GM21528 (cell line): ENCODE measurements at regions not wholly inside any gene's neighbourhood (a gene's known extent, or its start where the extent isn't known, plus 50 kb on each side); places are given as distances from the start of the nearest gene placed in this dataset.

Experiments used
- ATAC-seq: cut with Tn5 transposase; IDR thresholded peaks from one replicate; pipeline ENCODE4 v1.9.1; 2021; ENCODE audit warnings: mild to moderate bottlenecking, moderate library complexity; ENCODE audit not compliant: unreplicated experiment, low FRiP score

DNA sequence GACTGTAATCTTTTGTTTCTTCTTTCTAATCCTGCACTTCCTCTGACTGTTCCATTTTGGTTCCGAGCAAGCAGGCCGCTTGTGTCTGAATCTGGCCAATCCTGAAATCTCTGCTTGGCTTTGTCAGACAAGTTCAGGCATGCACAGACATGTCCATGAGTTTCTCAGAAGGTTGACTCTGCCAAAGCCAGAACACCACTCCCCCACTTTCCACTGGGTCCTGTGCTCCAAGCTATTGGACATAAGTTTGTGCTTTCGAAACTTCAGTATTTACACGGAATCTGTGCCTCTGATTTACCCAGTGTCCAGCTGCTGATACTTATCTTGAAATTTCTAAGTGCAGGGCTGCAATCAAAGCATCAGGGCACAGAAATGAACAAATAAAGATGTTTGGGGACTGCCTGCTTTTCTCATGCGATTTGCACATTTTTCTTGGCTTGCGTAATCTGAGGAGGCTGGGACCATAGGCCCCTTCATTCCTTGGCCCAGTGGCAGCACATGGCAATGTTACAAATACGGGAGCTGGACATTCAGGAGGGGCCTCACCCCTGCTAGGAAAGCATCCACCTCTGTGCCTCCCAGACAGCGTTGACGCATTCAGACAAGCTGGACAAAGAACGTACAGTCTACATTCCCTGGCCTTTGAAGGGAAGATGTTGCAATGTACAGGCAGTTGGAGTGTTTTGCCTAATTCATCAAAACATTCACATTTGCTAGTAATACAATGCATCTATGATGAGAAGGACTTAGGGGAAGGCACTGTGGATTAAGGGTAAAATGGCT is 209.2 kb upstream of the PAPPA start:
- no peak for ATAC-seq

DNA sequence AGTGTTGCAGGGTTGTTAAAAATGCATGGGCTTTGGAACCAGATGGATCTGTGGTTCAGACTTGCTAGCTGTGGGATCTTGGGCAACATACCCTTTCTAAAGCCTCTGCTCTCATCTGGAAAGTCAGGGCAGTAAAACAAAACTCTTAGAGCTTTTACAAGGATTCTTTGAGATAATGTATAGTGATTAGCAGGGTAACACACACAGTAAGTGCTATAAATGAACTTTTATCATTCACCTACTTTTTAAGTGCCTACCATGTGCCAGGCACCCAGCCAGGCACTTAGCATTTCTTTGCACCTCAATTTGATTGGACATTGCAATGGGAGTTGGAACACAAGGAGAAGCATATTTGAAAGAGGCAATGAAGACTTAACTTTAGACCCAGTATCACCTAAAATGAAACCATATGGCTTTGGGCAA is 208.6 kb upstream of the PAPPA start:
- ATAC-seq, result no peak

DNA sequence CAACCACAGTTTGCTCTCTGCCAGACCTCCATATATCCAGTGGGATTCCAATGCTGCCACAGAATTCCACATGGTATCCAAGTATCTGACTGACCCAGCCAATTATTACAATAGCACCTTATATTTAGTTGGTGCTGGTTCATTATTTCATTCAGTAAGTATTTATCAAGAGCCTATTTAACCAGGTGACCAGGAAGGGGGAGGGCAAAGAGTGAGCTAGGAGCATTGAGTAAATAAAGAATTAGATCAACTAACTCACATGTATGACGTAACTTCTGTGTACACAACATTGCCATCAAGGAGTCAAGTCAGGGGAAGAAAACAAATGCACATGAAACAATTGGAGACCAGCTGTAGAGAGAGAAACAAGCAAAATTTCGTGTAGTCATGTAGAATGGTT is 207.1 kb upstream of the PAPPA start:
- no peak for ATAC-seq

DNA sequence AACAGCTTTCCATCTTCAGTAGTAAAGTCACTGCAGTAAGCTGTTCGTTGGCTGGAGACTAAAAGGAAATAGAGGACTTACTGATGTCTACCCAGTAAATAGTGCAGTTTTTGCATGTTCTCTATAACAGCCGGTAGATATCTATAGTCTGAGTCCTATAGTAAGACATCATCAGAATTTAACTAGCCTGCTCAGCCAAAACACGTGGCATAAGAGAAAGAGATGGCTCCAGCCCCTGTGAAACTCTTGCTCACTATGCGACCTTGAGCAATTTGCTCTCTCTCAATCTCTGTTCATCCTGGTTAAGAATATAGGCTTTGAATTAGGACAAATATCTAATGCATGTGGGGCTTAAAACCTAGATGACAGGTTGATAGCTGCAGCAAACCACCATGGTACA is 201.6 kb upstream of the PAPPA start:
- ATAC-seq, result no peak

DNA sequence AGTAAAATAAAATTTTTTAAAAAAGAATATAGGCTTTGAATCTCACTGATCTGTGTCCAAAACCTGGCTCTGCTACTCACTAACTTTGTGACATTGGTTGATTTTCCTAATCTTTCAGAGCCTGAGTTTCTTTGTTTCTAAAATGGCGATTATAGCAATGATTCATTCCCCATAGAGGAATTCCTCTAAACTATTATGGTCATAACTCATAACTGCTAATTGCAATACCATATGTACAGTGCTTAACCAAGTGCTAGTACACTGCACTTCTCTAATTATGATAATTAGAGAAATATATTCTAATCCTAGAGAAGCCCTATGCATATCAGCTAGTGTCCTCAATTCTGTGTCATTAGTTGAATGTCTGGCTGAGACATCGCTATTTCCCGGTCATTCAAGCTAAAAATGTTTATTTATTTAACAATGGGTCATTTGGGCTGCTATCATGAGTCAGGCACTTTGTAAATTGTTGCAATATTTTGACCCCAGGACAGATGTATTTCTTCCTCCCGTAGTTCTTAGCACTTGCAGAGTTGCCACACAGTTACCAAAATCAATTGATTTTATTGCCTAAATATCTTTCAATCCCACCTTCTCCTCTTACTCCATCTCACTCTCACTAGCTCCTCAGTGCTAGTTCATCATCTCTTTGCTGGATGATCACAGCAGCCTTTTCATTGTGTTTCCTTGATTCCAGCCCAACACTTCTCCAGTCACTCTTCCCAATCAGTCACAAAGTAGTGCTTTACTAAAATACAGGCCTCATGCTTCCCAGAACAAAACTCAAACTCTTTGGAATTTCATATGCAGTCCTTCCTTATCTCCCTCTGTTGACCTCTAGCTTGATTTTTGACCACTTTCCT is 200.9 kb upstream of the PAPPA start:
- ATAC-seq, result no peak

- ATAC-seq, result no peak
Observed at GRCh38 chr9:115956371-115956770, 197.2 kb upstream of the PAPPA start.

DNA sequence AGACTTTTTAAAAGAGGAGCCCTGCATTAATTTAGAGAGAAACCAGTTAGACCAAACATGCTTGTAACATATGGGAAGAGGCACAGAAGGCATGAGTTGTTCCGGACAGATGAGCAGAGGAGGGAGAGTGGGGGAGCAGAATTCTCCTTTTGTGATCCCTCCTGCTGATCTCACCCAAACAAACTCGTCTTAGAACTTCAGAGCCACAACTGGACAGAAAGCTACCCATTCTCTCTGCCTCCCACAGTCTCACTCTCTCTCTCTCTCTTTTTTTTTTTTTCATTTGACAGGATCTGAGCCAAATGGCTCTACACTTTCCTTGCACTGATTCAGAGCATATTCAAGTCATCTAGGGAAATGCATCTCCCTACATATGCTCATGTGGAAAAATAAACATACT is 196.0 kb upstream of the PAPPA start:
- no peak for ATAC-seq

GRCh38 chr9:115964710-115965347 is 188.8 kb upstream of the PAPPA start:
- no peak for ATAC-seq

GRCh38 chr9:115966660-115967059 is 186.9 kb upstream of the PAPPA start:
- no peak for ATAC-seq

DNA sequence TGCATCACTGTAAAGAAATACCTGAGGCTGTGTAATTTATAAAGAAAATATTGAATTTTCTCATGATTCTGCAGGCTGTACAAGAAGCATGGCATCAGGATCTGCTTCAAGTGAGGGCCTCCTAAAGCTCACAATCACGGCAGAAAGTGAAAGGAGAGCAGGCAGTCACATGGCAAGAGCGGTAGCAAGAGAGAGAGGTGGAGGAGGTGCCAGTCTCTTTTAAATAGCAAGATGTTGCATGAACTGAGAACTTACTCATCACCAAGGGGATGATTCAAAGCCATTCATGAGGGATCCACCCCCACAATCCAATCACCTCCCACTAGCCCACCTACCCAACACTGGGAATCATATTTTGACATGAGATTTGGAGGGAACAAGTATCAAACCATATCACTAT is 184.5 kb upstream of the PAPPA start:
- no peak for ATAC-seq

GRCh38 chr9:115972362-115972761 is 181.2 kb upstream of the PAPPA start:
- no peak for ATAC-seq

GRCh38 chr9:115972843-115973595 is 180.6 kb upstream of the PAPPA start:
- no peak for ATAC-seq

DNA sequence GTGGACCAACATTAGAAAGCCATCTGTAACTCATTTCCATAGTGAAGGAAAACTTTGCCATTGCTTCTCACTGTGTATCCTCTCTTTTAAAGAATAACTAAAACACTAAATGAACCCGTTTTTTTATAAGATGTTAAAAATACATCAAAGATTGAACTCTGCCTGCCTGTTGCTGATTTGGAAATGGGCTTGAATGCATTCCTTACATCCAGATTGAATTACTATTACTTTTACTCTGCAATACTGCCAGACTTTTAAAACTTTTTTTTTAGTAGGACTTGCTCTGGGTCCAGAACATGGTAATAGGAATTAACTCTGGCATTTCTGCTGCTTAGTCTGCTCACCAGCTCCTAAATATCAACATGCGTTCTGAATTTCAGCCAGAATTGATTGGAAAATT is 176.8 kb upstream of the PAPPA start:
- no peak for ATAC-seq

DNA sequence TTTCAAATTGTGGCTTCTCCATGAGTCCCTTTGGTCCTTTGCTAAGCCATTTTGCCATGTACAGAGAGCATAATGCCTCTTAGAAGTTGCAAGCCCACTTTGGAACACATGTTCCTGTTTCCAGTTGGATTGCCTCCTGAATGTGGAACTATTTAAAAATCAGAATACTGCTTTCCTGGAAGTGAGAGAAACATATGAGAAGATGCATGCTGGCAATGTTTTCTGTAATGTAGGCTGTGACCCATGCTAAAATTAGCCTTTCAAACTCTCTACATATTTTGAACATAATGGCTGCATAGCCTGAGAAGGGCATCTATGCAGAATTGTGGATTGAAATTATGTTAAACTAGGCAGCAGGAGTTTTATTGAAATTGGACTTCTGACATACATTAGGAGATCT is 175.5 kb upstream of the PAPPA start:
- ATAC-seq, result no peak

- no peak for ATAC-seq
Observed at GRCh38 chr9:115978659-115979096, 174.9 kb upstream of the PAPPA start.

DNA sequence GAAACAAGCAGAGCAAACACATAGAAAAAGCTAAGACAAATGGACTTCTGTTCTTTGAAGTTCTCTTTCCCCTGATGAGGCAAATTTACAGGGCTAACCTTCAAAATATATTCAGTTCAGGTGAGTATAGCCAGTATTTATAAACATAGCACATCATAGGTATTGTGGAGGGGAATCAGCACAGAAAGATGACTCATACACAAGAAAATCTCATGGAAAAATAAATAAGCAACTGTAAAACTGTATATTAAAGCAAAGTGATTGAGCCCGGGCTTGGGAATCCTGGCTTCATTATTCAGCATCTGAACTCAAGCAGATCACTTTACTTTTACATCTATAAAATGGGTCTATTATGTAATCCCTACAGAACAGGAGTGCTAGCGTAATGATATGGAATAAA is 173.5 kb upstream of the PAPPA start:
- ATAC-seq, result no peak

GRCh38 chr9:115980502-115980901 is 173.1 kb upstream of the PAPPA start:
- no peak for ATAC-seq

GRCh38 chr9:115980976-115981375 is 172.6 kb upstream of the PAPPA start:
- no peak for ATAC-seq

GRCh38 chr9:115983366-115983765 is 170.2 kb upstream of the PAPPA start:
- ATAC-seq, result no peak

GRCh38 chr9:115985657-115986056 is 167.9 kb upstream of the PAPPA start:
- no peak for ATAC-seq

DNA sequence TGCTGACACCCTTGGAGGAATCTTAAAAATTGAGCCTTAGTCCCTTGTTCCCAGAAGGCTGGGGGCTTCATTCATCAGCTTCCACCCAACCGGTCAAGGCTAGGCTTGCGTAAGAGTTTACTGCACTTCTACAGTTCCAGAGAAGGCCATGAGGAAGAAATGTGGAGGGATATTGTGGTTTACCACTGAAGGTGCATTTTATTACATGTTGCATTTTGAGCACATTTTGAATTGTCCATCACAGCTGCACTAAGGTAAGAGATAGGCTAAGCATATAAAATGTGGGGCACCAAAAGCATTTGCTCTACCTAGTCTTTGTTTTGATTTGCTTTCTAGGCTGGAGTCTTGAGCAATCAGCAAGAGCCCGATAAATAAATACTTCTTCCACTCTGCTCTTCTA is 167.1 kb upstream of the PAPPA start:
- ATAC-seq, result no peak
